Nephron (organoid): ENCODE measurements at regions not wholly inside any gene's neighbourhood (a gene's known extent, or its start where the extent isn't known, plus 50 kb on each side); places are given as distances from the start of the nearest gene placed in this dataset.

Source experiments
- H3K27ac Mint-ChIP-seq, 3 experiments: 2 replicates each; pipeline ENCODE4 v1.8.0; 2020; ENCODE audit warnings: mixed read lengths in 3 of 3, mild to moderate bottlenecking in 2 of 3, moderate library complexity in 1 of 3
- H3K27me3 Mint-ChIP-seq: 2 replicates; pipeline ENCODE4 v1.8.0; 2021; ENCODE audit warnings: low read depth, mild to moderate bottlenecking, moderate library complexity, mixed read lengths
- H3K36me3 Mint-ChIP-seq: 2 replicates; pipeline ENCODE4 v1.8.0; 2020; ENCODE audit warnings: low read depth, mixed read lengths
- H3K4me1 Mint-ChIP-seq: 2 replicates; pipeline ENCODE4 v1.8.0; 2020; ENCODE audit warnings: mixed read lengths
- H3K4me3 Mint-ChIP-seq, 3 experiments: 2 replicates each; pipeline ENCODE4 v1.8.0; 2020; ENCODE audit warnings: mild to moderate bottlenecking in 3 of 3, mixed read lengths in 3 of 3, moderate library complexity in 2 of 3
- H3K9me3 Mint-ChIP-seq: 2 replicates; pipeline ENCODE4 v1.8.0; 2020; ENCODE audit warnings: mixed read lengths
- TF ChIP-seq, protein P1 (sequence below), 3 experiments: fragments of 200-600 bp; sonication (generic); IDR thresholded peaks; one replicate each; pipeline ENCODE4 v1.5.0; 2021; ENCODE audit warnings: antibody characterized with exemption in 3 of 3; ENCODE audit not compliant: unreplicated experiment in 3 of 3

- TF ChIP-seq, protein P1, sequence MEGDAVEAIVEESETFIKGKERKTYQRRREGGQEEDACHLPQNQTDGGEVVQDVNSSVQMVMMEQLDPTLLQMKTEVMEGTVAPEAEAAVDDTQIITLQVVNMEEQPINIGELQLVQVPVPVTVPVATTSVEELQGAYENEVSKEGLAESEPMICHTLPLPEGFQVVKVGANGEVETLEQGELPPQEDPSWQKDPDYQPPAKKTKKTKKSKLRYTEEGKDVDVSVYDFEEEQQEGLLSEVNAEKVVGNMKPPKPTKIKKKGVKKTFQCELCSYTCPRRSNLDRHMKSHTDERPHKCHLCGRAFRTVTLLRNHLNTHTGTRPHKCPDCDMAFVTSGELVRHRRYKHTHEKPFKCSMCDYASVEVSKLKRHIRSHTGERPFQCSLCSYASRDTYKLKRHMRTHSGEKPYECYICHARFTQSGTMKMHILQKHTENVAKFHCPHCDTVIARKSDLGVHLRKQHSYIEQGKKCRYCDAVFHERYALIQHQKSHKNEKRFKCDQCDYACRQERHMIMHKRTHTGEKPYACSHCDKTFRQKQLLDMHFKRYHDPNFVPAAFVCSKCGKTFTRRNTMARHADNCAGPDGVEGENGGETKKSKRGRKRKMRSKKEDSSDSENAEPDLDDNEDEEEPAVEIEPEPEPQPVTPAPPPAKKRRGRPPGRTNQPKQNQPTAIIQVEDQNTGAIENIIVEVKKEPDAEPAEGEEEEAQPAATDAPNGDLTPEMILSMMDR (IDR thresholded peaks at IDR 0.05; ENCODE audit: unreplicated experiment in 3 of 3), result no peak
- Mint-ChIP-seq H3K27ac (no peak overlapping the region), H3K27me3 (no peaks in the 10 kb centered on the region), H3K9me3 (peaks cover 29% of the 10 kb centered on the region), H3K4me3 (no peak overlapping the region), H3K36me3 (no peaks in the 10 kb centered on the region), H3K4me1 (peaks cover 5% of the 10 kb centered on the region)
These were observed 72.5 kb upstream of the SERPINE2 start for GRCh38 chr2:224111576-224111975.

- TF ChIP-seq, protein P1 (IDR thresholded peaks at IDR 0.05; ENCODE audit: unreplicated experiment in 3 of 3), result no peak
- Mint-ChIP-seq H3K36me3 (no peaks in the 10 kb centered on the region), H3K27ac (no peak overlapping the region), H3K4me3 (no peak overlapping the region), H3K27me3 (no peaks in the 10 kb centered on the region), H3K9me3 (peaks cover 26% of the 10 kb centered on the region), H3K4me1 (peaks cover 5% of the 10 kb centered on the region)
These were observed 71.7 kb upstream of the SERPINE2 start for GRCh38 chr2:224110811-224111210.

GRCh38 chr2:224109751-224110150 lies 70.7 kb upstream of the SERPINE2 start:
- Mint-ChIP-seq H3K27me3 (no peaks in the 10 kb centered on the region), H3K36me3 (no peaks in the 10 kb centered on the region), H3K4me1 (peaks cover 6% of the 10 kb centered on the region), H3K9me3 (peaks cover 17% of the 10 kb centered on the region), H3K27ac (peak overlapping the region in 1 of 3 experiments; percentile 36), H3K4me3 (no peak overlapping the region)
- TF ChIP-seq, protein P1 (IDR thresholded peaks at IDR 0.05; ENCODE audit: unreplicated experiment in 3 of 3), result no peak

DNA sequence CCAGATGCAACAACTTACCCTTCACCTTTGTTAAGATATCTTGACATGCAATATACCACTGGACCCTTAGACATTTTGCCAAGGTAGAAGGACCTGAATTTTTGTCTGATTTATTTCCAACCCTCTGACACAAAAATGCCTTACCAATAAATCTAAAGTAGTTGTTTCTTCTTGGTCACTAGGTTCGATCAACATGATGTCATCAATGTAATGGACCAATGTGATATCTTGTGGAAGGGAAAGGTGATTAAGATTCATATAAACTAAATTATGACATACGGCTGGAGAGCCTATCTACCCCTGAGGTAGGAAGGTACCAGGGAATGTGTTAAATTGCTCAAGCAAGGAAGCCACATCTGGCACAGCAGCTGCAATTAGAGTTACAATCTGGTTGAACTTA lies 67.7 kb upstream of the SERPINE2 start:
- TF ChIP-seq, protein P1 (IDR thresholded peaks at IDR 0.05; ENCODE audit: unreplicated experiment in 3 of 3), result no peak
- no peaks in the 10 kb centered on the region for H3K36me3 Mint-ChIP-seq
- peaks cover 30% of the 10 kb centered on the region for H3K4me1 Mint-ChIP-seq
- H3K27ac Mint-ChIP-seq, result no peak overlapping the region
- H3K4me3 Mint-ChIP-seq, result no peak overlapping the region
- peaks cover 2% of the 10 kb centered on the region for H3K9me3 Mint-ChIP-seq
- no peaks in the 10 kb centered on the region for H3K27me3 Mint-ChIP-seq

DNA sequence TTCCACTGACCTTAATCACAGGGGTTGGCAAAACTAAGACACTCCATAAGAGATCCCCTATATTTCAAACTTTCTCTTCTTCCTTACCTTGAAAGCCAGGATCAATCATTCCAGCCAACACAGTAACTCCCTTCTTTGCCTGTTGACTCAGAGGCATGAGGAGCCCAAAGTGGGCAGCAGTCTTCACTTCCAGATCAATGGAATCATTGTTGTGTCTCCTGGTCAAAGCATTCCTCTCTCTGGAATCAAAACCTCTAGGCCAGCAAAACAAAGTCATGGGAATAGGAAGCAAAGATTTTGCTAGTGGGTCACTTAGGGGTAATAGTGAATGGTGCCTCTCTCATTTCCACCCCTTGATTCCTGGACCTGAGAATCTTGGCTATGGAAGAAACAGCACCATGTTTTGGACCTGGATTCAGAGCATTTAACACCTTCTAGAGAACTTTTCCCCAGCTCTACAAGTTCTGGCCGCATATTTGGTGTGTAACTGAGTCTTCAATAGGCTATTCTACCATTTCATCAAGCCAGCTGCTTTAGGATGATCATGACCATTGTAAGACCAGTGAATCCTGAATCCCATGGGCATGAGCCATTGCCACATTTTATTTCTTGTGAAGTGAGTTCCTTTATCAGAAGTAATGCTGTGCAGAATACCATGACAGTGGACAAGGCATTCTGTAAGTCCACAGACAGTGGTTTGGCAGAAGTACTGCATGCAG lies 65.7 kb upstream of the SERPINE2 start:
- TF ChIP-seq, protein P1 (IDR thresholded peaks at IDR 0.05; ENCODE audit: unreplicated experiment in 3 of 3), result no peak
- H3K4me3 Mint-ChIP-seq, result no peak overlapping the region
- H3K9me3 Mint-ChIP-seq, result no peaks in the 10 kb centered on the region
- peaks cover 28% of the 10 kb centered on the region for H3K4me1 Mint-ChIP-seq
- no peaks in the 10 kb centered on the region for H3K36me3 Mint-ChIP-seq
- H3K27ac Mint-ChIP-seq, result peak overlapping the region in 1 of 3 experiments; percentile 88
- no peaks in the 10 kb centered on the region for H3K27me3 Mint-ChIP-seq

DNA sequence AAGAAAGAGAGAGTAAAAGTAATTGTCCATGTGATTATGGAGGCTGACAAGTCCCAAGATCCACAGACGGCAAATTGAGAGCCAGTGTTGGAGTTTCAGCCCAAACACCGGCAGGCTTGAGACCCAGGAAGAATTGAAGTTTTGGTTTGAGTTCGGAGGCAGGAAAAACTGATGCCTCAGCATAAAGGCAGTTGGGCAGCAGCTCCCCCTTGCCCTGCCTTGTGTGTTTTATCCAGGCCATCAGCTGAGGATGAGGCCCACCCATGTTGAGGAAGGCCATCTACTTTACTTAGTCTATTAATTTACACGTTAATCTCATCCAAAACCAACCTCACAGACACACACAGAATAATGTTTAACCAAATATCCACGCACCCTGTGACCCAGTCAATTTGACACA lies 64.6 kb upstream of the SERPINE2 start:
- Mint-ChIP-seq H3K4me1 (peaks cover 24% of the 10 kb centered on the region), H3K27ac (peak overlapping the region; percentile 43 to 88 (median 84)), H3K9me3 (no peaks in the 10 kb centered on the region), H3K36me3 (no peaks in the 10 kb centered on the region), H3K27me3 (no peaks in the 10 kb centered on the region), H3K4me3 (no peak overlapping the region)
- TF ChIP-seq, protein P1 (IDR thresholded peaks at IDR 0.05; ENCODE audit: unreplicated experiment in 3 of 3), result no peak
